ENCODE measurements at regions not wholly inside any gene's neighbourhood (a gene's known extent, or its start where the extent isn't known, plus 50 kb on each side); places are given as distances from the start of the nearest gene placed in this dataset.
"Not testable (repeated sequence)": the region's sequence is repeated elsewhere in the genome, so short reads cannot be mapped to it uniquely, and the experiment has no call there.

- Histone ChIP-seq H4K20me1 (ENCODE audit: insufficient read depth, poor library complexity, severe bottlenecking) (no peaks in the 10 kb centered on the region), H3K27ac (no peak overlapping the region), H3K79me2 (no peaks in the 10 kb centered on the region), H2AFZ (no peak overlapping the region), H3K4me1 (ENCODE audit: insufficient read depth) (no peaks in the 10 kb centered on the region), H3K9me3 (ENCODE audit: low read depth) (no peaks in the 10 kb centered on the region), H3K36me3 (replicated peaks; ENCODE audit: insufficient read depth, low read depth) (no peaks in the 10 kb centered on the region), H3K4me3 (no peak overlapping the region), H3K4me2 (no peak overlapping the region), H3K27me3 (no peaks in the 10 kb centered on the region), H3K9me2 (replicated peaks; ENCODE audit: insufficient read depth) (no peaks in the 10 kb centered on the region)
- no peak for DNase-seq (ENCODE audit: low spot score)
- 85% methylated on average over 3 of the region's 3 CpGs for WGBS (ENCODE audit: low lambda C conversion rate, missing lambda C conversion rate)
- TF ChIP-seq EZH2 (IDR thresholded peaks at IDR 0.05; ENCODE audit: borderline replicate concordance) (no peak), CTCF (IDR thresholded peaks at IDR 0.05; ENCODE audit: poor library complexity) (no peak), EZH2phosphoT487 (IDR thresholded peaks at IDR 0.05; ENCODE audit: low read depth, severe bottlenecking, unreplicated experiment) (no peak)
Measured at GRCh38 chr5:85614489-85614888, 1003.3 kb upstream of the COX7C start.

- H4K20me1 ChIP-seq (ENCODE audit: insufficient read depth, poor library complexity, severe bottlenecking), result no peaks in the 10 kb centered on the region
- TF ChIP-seq EZH2 (IDR thresholded peaks at IDR 0.05; ENCODE audit: borderline replicate concordance) (no peak), CTCF (IDR thresholded peaks at IDR 0.05; ENCODE audit: poor library complexity) (no peak), EZH2phosphoT487 (IDR thresholded peaks at IDR 0.05; ENCODE audit: low read depth, severe bottlenecking, unreplicated experiment) (no peak)
Measured at GRCh38 chr5:85621668-85622067, 996.1 kb upstream of the COX7C start.

GRCh38 chr5:85628153-85628552, 989.6 kb upstream of the COX7C start:
- no peak for DNase-seq (ENCODE audit: low spot score)
- H4K20me1 ChIP-seq (ENCODE audit: insufficient read depth, poor library complexity, severe bottlenecking), result no peaks in the 10 kb centered on the region
- H3K9me3 ChIP-seq (ENCODE audit: low read depth), result no peaks in the 10 kb centered on the region
- no peaks in the 10 kb centered on the region for H3K27me3 ChIP-seq
- no peaks in the 10 kb centered on the region for H3K79me2 ChIP-seq
- H3K9me2 ChIP-seq (replicated peaks; ENCODE audit: insufficient read depth), result no peaks in the 10 kb centered on the region
- no peaks in the 10 kb centered on the region for H3K36me3 ChIP-seq (replicated peaks; ENCODE audit: insufficient read depth, low read depth)
- TF ChIP-seq CTCF (IDR thresholded peaks at IDR 0.05; ENCODE audit: poor library complexity) (no peak), EZH2phosphoT487 (IDR thresholded peaks at IDR 0.05; ENCODE audit: low read depth, severe bottlenecking, unreplicated experiment) (no peak), EZH2 (IDR thresholded peaks at IDR 0.05; ENCODE audit: borderline replicate concordance) (no peak)
- no peak overlapping the region for H2AFZ ChIP-seq
- no peak overlapping the region for H3K4me3 ChIP-seq
- no peak overlapping the region for H3K27ac ChIP-seq
- H3K4me1 ChIP-seq (ENCODE audit: insufficient read depth), result no peaks in the 10 kb centered on the region
- H3K4me2 ChIP-seq, result no peak overlapping the region

More at GRCh38 chr5:85621668-85622067, 996.1 kb upstream of the COX7C start:
- H2AFZ ChIP-seq, result no peak overlapping the region
- H3K36me3 ChIP-seq (replicated peaks; ENCODE audit: insufficient read depth, low read depth), result no peaks in the 10 kb centered on the region
- no peaks in the 10 kb centered on the region for H3K27me3 ChIP-seq
- H3K9me2 ChIP-seq (replicated peaks; ENCODE audit: insufficient read depth), result no peaks in the 10 kb centered on the region
- H3K4me3 ChIP-seq, result no peak overlapping the region
- no peak for DNase-seq (ENCODE audit: low spot score)
- no peaks in the 10 kb centered on the region for H3K79me2 ChIP-seq
- H3K27ac ChIP-seq, result no peak overlapping the region
- no peak overlapping the region for H3K4me2 ChIP-seq
- WGBS (ENCODE audit: low lambda C conversion rate, missing lambda C conversion rate), result 97% methylated on average over 2 of the region's 2 CpGs
- H3K9me3 ChIP-seq (ENCODE audit: low read depth), result no peaks in the 10 kb centered on the region
- no peaks in the 10 kb centered on the region for H3K4me1 ChIP-seq (ENCODE audit: insufficient read depth)

GRCh38 chr5:85638495-85639125, 979.1 kb upstream of the COX7C start:
- H3K4me3 ChIP-seq; H3K9me2 ChIP-seq (replicated peaks; ENCODE audit: insufficient read depth); H3K9me3 ChIP-seq (ENCODE audit: low read depth); H3K27me3 ChIP-seq; H4K20me1 ChIP-seq (ENCODE audit: insufficient read depth, poor library complexity, severe bottlenecking); H3K79me2 ChIP-seq; H3K4me1 ChIP-seq (ENCODE audit: insufficient read depth); H3K27ac ChIP-seq; DNase-seq (ENCODE audit: low spot score); H2AFZ ChIP-seq; H3K36me3 ChIP-seq (replicated peaks; ENCODE audit: insufficient read depth, low read depth); H3K4me2 ChIP-seq: not testable (repeated sequence)
- WGBS (ENCODE audit: low lambda C conversion rate, missing lambda C conversion rate), result 95% methylated on average over 18 of the region's 25 CpGs
